Gastroesophageal sphincter (tissue), 3 donors: ENCODE measurements at regions not wholly inside any gene's neighbourhood (a gene's known extent, or its start where the extent isn't known, plus 50 kb on each side); places are given as distances from the start of the nearest gene placed in this dataset.

Source experiments
- EP300 ChIP-seq: sonication (generic); formaldehyde crosslinking; IDR thresholded peaks from one replicate; pipeline ENCODE4 v1.6.1; 2017; ENCODE audit warnings: antibody characterized with exemption, mild to moderate bottlenecking
- TF ChIP-seq, protein P1 (sequence below), 4 experiments: fragments of 200-600 bp in 2 of 4; fragments of 450-650 bp in 2 of 4; sonication (generic) in 1 of 4; IDR thresholded peaks; one replicate each; pipeline ENCODE4 v1.5.1; 2017 to 2019; ENCODE audit warnings: antibody characterized with exemption in 4 of 4, mild to moderate bottlenecking in 2 of 4, moderate library complexity in 2 of 4

DNA sequence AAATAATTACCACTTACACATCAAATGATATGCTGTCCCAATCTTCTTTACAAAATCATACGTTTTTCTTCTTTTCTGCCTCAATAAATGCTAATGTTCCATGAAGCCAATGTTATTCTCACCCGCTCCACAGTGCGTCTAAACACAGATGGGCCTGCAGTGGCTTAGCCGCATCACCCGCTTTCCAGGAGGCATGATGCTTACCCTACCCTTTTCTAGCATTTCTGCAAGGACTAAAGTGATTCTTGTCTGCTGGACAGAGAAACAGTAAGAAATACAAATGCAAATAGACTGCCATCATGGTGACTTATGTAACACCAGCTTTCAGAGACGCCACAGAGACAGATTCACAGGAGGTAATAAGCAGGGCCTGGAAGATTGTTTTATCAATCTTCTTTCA, 104.4 kb downstream of the RNASET2 start:
- TF ChIP-seq, protein P1, sequence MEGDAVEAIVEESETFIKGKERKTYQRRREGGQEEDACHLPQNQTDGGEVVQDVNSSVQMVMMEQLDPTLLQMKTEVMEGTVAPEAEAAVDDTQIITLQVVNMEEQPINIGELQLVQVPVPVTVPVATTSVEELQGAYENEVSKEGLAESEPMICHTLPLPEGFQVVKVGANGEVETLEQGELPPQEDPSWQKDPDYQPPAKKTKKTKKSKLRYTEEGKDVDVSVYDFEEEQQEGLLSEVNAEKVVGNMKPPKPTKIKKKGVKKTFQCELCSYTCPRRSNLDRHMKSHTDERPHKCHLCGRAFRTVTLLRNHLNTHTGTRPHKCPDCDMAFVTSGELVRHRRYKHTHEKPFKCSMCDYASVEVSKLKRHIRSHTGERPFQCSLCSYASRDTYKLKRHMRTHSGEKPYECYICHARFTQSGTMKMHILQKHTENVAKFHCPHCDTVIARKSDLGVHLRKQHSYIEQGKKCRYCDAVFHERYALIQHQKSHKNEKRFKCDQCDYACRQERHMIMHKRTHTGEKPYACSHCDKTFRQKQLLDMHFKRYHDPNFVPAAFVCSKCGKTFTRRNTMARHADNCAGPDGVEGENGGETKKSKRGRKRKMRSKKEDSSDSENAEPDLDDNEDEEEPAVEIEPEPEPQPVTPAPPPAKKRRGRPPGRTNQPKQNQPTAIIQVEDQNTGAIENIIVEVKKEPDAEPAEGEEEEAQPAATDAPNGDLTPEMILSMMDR (IDR thresholded peaks at IDR 0.05), result no peak
- TF ChIP-seq EP300, result no peak
